ENCODE measurements at regions not wholly inside any gene's neighbourhood (a gene's known extent, or its start where the extent isn't known, plus 50 kb on each side); places are given as distances from the start of the nearest gene placed in this dataset.

- Histone ChIP-seq H3K4me1 (no peaks in the 10 kb centered on the region), H3K4me3 (no peak overlapping the region), H3K36me3 (no peaks in the 10 kb centered on the region), H3K27me3 (no peaks in the 10 kb centered on the region), H3K9me3 (no peaks in the 10 kb centered on the region), H3K27ac (peak overlapping the region; percentile 75)
- intact Hi-C loops (cut with DNase I) = no loop called here
- DNase-seq (no peak), ATAC-seq (peak; percentile 87)
- no peak for TF ChIP-seq CTCF (IDR thresholded peaks at IDR 0.05)
Measured at GRCh38 chr7:3094701-3095445, 51.2 kb upstream of the CARD11 start.

DNA sequence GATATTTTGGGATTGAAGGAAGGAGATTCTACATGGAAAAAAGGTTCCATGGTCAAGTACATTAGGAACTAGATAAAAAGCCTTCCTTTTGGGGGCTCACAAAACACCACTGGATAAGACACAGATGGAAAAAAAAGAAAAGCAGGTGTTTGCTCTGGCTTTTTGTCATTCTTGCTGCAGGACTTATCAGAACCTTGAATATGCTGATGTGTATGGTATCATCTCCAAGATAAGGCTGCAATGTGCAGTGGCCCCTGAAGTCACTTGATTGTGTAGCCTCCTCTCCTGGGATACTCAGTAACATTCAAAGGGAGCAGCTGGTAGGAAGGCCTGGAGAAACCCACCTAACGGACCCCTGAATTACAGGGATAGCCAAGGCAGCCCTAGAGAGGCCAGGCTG, 54.1 kb upstream of the CARD11 start:
- no peak overlapping the region for H3K27ac ChIP-seq
- no peak for DNase-seq
- no peak for TF ChIP-seq CTCF (IDR thresholded peaks at IDR 0.05)
- no peak overlapping the region for H3K4me3 ChIP-seq
- H3K4me1 ChIP-seq = no peaks in the 10 kb centered on the region
- no peaks in the 10 kb centered on the region for H3K27me3 ChIP-seq
- no peaks in the 10 kb centered on the region for H3K9me3 ChIP-seq
- no peaks in the 10 kb centered on the region for H3K36me3 ChIP-seq
- intact Hi-C loops (cut with DNase I) = no loop called here
- no peak for ATAC-seq

GRCh38 chr7:3102159-3102558, 58.5 kb upstream of the CARD11 start:
- Histone ChIP-seq H3K9me3 (no peaks in the 10 kb centered on the region), H3K4me3 (no peak overlapping the region), H3K36me3 (no peaks in the 10 kb centered on the region), H3K4me1 (no peaks in the 10 kb centered on the region), H3K27me3 (no peaks in the 10 kb centered on the region), H3K27ac (no peak overlapping the region)
- no peak for ATAC-seq
- DNase-seq = no peak
- intact Hi-C loops (cut with DNase I) = no loop called here
- TF ChIP-seq CTCF (IDR thresholded peaks at IDR 0.05) = no peak

GRCh38 chr7:3103614-3104398, 60.1 kb upstream of the CARD11 start:
- ATAC-seq = peak; percentile 76
- H3K4me1 ChIP-seq = no peaks in the 10 kb centered on the region
- intact Hi-C loops (cut with DNase I) = no loop called here
- DNase-seq = no peak
- no peaks in the 10 kb centered on the region for H3K27me3 ChIP-seq
- no peak for TF ChIP-seq CTCF (IDR thresholded peaks at IDR 0.05)
- H3K36me3 ChIP-seq = no peaks in the 10 kb centered on the region
- H3K27ac ChIP-seq = no peak overlapping the region
- H3K9me3 ChIP-seq = no peaks in the 10 kb centered on the region
- no peak overlapping the region for H3K4me3 ChIP-seq

DNA sequence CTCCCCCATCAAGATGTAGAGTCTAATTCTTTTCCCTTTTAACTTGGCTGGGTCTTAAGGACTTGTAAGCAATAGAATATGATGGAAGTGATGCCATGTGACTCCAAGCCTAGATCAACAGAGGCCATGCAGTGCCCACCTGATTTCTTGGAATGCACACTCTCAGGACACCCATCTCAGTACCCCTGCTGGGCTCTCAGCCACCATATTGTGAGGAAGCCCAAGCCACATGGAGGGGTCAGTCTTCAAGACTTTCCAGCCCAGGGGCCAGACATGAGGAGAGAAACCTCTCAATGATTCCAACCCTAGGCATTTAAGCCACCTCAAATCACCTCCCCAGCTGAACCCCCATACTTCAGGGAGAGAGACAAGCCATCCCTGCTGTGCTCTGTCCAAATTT, 62.2 kb upstream of the CARD11 start:
- TF ChIP-seq CTCF (IDR thresholded peaks at IDR 0.05) = no peak
- DNase-seq (no peak), ATAC-seq (no peak)
- H3K4me3 ChIP-seq = no peak overlapping the region
- H3K27ac ChIP-seq = no peak overlapping the region
- H3K36me3 ChIP-seq = no peaks in the 10 kb centered on the region
- H3K9me3 ChIP-seq = no peaks in the 10 kb centered on the region
- H3K4me1 ChIP-seq = no peaks in the 10 kb centered on the region
- intact Hi-C loops (cut with DNase I) = no loop called here
- no peaks in the 10 kb centered on the region for H3K27me3 ChIP-seq

All from upper lobe of right lung (tissue), 1 donor.